MCF 10A (cell line): ENCODE measurements at regions not wholly inside any gene's neighbourhood (a gene's known extent, or its start where the extent isn't known, plus 50 kb on each side); places are given as distances from the start of the nearest gene placed in this dataset.

Experiments used
- BruUV-seq: library from RNA; stranded (reverse); fragments of 400-500 nt; replicated peaks from 2 replicates; lab custom pipeline; 2021; lab: Mats Ljungman, UMichigan
- CTCF ChIA-PET: fragments of 300-600 bp; sonication (Branson Sonifier 250); formaldehyde crosslinking; extraction: SDS; loops from one replicate; lab custom pipeline; 2021; ENCODE audit warnings: antibody characterized with exemption, inconsistent platforms; lab: Yijun Ruan, JAX
- POLR2A ChIA-PET: fragments of 300-600, 350-650 bp; sonication (Branson Sonifier 250); formaldehyde crosslinking; extraction: SDS; loops from one replicate; lab custom pipeline; 2020; ENCODE audit warnings: antibody characterized with exemption, inconsistent platforms; lab: Yijun Ruan, JAX
- DNase-seq: peaks from one replicate; pipeline ENCODE4 v3.0.0-alpha.2; 2018; ENCODE audit not compliant: unreplicated experiment
- H3K27ac Mint-ChIP-seq: one replicate; pipeline ENCODE4 v1.8.0; 2022; ENCODE audit warnings: mild to moderate bottlenecking, low read depth, mixed read lengths; ENCODE audit not compliant: unreplicated experiment
- H3K27me3 Mint-ChIP-seq: one replicate; pipeline ENCODE4 v1.8.0; 2022; ENCODE audit warnings: mixed read lengths; ENCODE audit not compliant: insufficient read depth, unreplicated experiment
- H3K36me3 Mint-ChIP-seq: one replicate; pipeline ENCODE4 v1.8.0; 2022; ENCODE audit warnings: mild to moderate bottlenecking, moderate library complexity, mixed read lengths; ENCODE audit not compliant: insufficient read depth, unreplicated experiment
- H3K4me1 Mint-ChIP-seq: one replicate; pipeline ENCODE4 v1.8.0; 2022; ENCODE audit warnings: mixed read lengths; ENCODE audit not compliant: insufficient read depth, unreplicated experiment
- H3K4me3 Mint-ChIP-seq: one replicate; pipeline ENCODE4 v1.8.0; 2022; ENCODE audit warnings: mild to moderate bottlenecking, moderate library complexity, mixed read lengths; ENCODE audit not compliant: unreplicated experiment
- H3K9me3 Mint-ChIP-seq: one replicate; pipeline ENCODE4 v1.8.0; 2022; ENCODE audit warnings: mixed read lengths; ENCODE audit not compliant: unreplicated experiment
- intact Hi-C: fragments of 100-400 bp; cut with micrococcal nuclease; formaldehyde crosslinking; loops from 2 replicates; pipeline ENCODE4 v1.14.1; 2022
- TF ChIP-seq, protein P1 (sequence below): fragments of 200-600 bp; IDR thresholded peaks from one replicate; pipeline ENCODE4 v1.8.0; 2022; ENCODE audit warnings: antibody characterized with exemption, mild to moderate bottlenecking; ENCODE audit not compliant: unreplicated experiment

- BruUV-seq = no TSS peak
- DNase-seq = no peak
- no peaks in the 10 kb centered on the region for H3K9me3 Mint-ChIP-seq
- no peak overlapping the region for H3K27ac Mint-ChIP-seq
- ChIA-PET CTCF (interaction anchor here (1.2 kb wide), 1 partner anchor 10 kb away, joined by 3 read pairs; no protein-coding TSS in a partner anchor), POLR2A (no interaction called here)
- TF ChIP-seq, protein P1, sequence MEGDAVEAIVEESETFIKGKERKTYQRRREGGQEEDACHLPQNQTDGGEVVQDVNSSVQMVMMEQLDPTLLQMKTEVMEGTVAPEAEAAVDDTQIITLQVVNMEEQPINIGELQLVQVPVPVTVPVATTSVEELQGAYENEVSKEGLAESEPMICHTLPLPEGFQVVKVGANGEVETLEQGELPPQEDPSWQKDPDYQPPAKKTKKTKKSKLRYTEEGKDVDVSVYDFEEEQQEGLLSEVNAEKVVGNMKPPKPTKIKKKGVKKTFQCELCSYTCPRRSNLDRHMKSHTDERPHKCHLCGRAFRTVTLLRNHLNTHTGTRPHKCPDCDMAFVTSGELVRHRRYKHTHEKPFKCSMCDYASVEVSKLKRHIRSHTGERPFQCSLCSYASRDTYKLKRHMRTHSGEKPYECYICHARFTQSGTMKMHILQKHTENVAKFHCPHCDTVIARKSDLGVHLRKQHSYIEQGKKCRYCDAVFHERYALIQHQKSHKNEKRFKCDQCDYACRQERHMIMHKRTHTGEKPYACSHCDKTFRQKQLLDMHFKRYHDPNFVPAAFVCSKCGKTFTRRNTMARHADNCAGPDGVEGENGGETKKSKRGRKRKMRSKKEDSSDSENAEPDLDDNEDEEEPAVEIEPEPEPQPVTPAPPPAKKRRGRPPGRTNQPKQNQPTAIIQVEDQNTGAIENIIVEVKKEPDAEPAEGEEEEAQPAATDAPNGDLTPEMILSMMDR = no peak
- no peak overlapping the region for H3K4me3 Mint-ChIP-seq
- H3K27me3 Mint-ChIP-seq = peaks cover 42% of the 10 kb centered on the region
- no peaks in the 10 kb centered on the region for H3K36me3 Mint-ChIP-seq
- intact Hi-C loops = no loop called here
- no peaks in the 10 kb centered on the region for H3K4me1 Mint-ChIP-seq
These were observed 1064.3 kb upstream of the EPHA6 start for GRCh38 chr3:95750097-95750496.

DNA sequence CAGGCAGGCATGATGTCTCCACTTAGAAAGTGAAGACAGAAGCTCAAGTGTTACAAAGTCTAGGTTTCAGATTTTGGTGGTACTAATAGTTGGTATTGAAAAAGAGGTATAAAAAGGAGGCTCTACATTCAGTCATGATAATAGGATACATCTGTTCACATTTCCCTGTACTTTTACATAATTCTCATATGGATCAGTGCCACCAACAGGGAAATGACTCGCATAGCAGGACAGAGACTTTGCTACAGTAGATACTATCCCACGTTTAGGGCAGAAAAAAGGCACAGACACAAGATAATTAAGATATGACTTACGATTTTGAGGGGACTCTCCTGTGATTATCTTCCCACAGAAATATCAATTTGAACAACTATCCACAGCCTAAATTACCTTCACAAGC, 1062.9 kb upstream of the EPHA6 start:
- DNase-seq = peak; percentile 15

GRCh38 chr3:95752199-95752598, 1062.2 kb upstream of the EPHA6 start:
- no peaks in the 10 kb centered on the region for H3K9me3 Mint-ChIP-seq
- DNase-seq = no peak
- no peaks in the 10 kb centered on the region for H3K4me1 Mint-ChIP-seq
- no peaks in the 10 kb centered on the region for H3K36me3 Mint-ChIP-seq
- no peak overlapping the region for H3K27ac Mint-ChIP-seq
- intact Hi-C loops = no loop called here
- TF ChIP-seq, protein P1 = no peak
- no peak overlapping the region for H3K4me3 Mint-ChIP-seq
- ChIA-PET CTCF (interaction anchor here (1.2 kb wide), 1 partner anchor 14 kb away, joined by 3 read pairs; no protein-coding TSS in a partner anchor), POLR2A (interaction anchor here (0.6 to 0.7 kb wide), 2 partner anchors 16 to 481 kb away, joined by 5 read pairs; no protein-coding TSS in a partner anchor)
- no TSS peak for BruUV-seq
- H3K27me3 Mint-ChIP-seq = peaks cover 41% of the 10 kb centered on the region

More for the DNA sequence above, 1062.9 kb upstream of the EPHA6 start:
- TF ChIP-seq, protein P1 = no peak
- intact Hi-C loops = no loop called here
- no peaks in the 10 kb centered on the region for H3K36me3 Mint-ChIP-seq
- BruUV-seq = no TSS peak
- H3K9me3 Mint-ChIP-seq = no peaks in the 10 kb centered on the region
- POLR2A ChIA-PET = interaction anchor here (0.7 kb wide), 1 partner anchor 481 kb away, joined by 5 read pairs; no protein-coding TSS in a partner anchor
- no peaks in the 10 kb centered on the region for H3K4me1 Mint-ChIP-seq
- H3K27ac Mint-ChIP-seq = no peak overlapping the region
- H3K4me3 Mint-ChIP-seq = no peak overlapping the region
- peaks cover 42% of the 10 kb centered on the region for H3K27me3 Mint-ChIP-seq
- CTCF ChIA-PET = interaction anchor here (1.2 kb wide), 1 partner anchor 13 kb away, joined by 3 read pairs; no protein-coding TSS in a partner anchor

- DNase-seq = no peak
- Mint-ChIP-seq H3K4me3 (no peak overlapping the region), H3K9me3 (no peaks in the 10 kb centered on the region), H3K27ac (no peak overlapping the region), H3K27me3 (peaks cover 10% of the 10 kb centered on the region), H3K4me1 (no peaks in the 10 kb centered on the region), H3K36me3 (no peaks in the 10 kb centered on the region)
- POLR2A ChIA-PET = no interaction called here
- CTCF ChIA-PET = no interaction called here
- TF ChIP-seq, protein P1 = no peak
- intact Hi-C loops = no loop called here
- BruUV-seq = no TSS peak
These were observed 1055.7 kb upstream of the EPHA6 start for GRCh38 chr3:95758707-95759106.
